ENCODE measurements at regions not wholly inside any gene's neighbourhood (a gene's known extent, or its start where the extent isn't known, plus 50 kb on each side); places are given as distances from the start of the nearest gene placed in this dataset.

GRCh38 chr5:82593481-82593880 is 315.3 kb upstream of the RPS23 start:
- TF ChIP-seq CTCF (IDR thresholded peaks at IDR 0.05) = no peak

- no peak for TF ChIP-seq CTCF (IDR thresholded peaks at IDR 0.05)
These were observed 312.9 kb upstream of the RPS23 start for GRCh38 chr5:82591021-82591515.

GRCh38 chr5:82590112-82590511 is 312.0 kb upstream of the RPS23 start:
- TF ChIP-seq CTCF (IDR thresholded peaks at IDR 0.05) = no peak

- no peak for TF ChIP-seq CTCF (IDR thresholded peaks at IDR 0.05)
These were observed 308.6 kb upstream of the RPS23 start for GRCh38 chr5:82586661-82587310.

- TF ChIP-seq CTCF (IDR thresholded peaks at IDR 0.05) = no peak
These were observed 308.0 kb upstream of the RPS23 start for GRCh38 chr5:82586181-82586580.

- TF ChIP-seq CTCF (IDR thresholded peaks at IDR 0.05) = no peak
These were observed 306.5 kb upstream of the RPS23 start for GRCh38 chr5:82584631-82585030.

GRCh38 chr5:82564963-82565362 is 286.8 kb upstream of the RPS23 start:
- TF ChIP-seq CTCF (IDR thresholded peaks at IDR 0.05) = no peak

- no peak for TF ChIP-seq CTCF (IDR thresholded peaks at IDR 0.05)
These were observed 285.6 kb upstream of the RPS23 start for GRCh38 chr5:82563745-82564144.
